HG02763 (cell line): ENCODE measurements at regions not wholly inside any gene's neighbourhood (a gene's known extent, or its start where the extent isn't known, plus 50 kb on each side); places are given as distances from the start of the nearest gene placed in this dataset.

ENCODE experiments used
- ATAC-seq: cut with Tn5 transposase; IDR thresholded peaks from one replicate; pipeline ENCODE4 v1.9.1; 2021; ENCODE audit warnings: mild to moderate bottlenecking, moderate library complexity; ENCODE audit not compliant: unreplicated experiment

DNA sequence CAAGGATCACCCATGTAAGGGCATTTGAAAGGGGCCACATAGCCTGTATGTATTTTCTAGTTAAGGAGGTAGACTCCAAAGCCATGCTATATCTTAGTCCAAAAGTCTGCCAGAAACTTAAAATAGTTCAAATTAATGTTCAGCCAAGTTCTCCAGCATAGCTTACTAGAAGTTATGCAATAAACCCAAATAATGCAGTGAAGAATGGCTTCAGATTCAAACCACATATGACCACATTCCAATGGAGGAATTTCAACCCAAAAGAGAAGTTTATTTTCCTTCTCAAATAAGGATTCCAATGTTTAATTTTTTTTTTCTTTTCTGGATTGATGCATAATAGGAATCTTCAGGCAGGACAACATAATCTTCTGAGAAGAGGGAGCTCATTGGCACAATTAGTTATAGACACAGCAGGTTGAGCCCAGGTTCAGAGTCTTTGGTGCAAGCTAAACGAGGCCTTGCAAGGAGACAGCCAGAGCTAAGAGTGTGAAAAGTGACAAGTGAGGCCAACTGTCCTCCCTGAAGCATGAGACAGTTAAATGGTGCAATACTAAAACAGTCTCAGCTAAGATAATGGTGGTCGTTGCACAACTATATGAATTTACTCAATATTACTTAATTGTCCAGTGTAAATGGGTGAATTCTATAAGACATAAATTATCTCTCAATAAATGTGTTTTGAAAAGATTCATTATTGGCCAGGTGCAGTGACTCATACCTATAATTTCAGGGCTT lies 598.8 kb upstream of the CDH4 start:
- no peak for ATAC-seq

DNA sequence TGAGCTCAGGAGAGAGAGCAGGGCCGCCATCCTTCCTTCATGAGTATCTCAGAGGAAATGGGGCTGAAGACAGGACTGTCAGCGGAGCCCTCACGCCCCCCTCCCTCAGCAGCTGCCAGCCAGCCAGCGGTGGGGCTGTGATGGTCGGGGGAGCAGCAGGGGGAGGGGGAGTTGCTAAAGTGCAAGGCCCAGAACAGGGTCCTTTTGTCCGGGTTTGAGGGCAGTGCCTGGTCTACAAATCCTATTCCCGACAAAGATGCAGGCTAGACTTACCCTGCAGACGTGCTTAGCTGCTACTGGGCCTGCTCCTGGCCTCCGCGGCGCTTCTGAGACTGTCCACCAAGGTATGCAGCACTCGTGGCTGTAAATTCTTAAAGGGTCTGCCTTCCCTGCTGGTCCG lies 593.4 kb upstream of the CDH4 start:
- ATAC-seq: no peak

DNA sequence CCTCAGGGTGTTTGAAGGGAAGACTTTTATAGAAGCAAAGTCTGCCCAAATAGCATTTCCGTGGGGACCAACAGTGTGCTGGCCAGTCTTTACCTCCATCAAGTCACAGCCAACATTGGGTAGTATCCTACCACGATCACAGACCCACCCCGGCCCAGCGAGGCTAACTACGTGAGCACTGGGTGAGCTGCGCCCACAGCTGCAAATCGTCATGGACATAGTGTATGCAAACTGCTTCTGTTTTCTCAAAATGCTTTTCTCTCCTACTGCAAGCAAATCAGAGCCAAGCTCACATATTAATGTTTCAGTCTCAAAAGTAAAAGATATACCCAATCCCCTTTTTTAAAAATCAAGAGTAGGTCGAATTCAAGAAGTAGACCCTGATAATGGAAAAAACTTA lies 592.8 kb upstream of the CDH4 start:
- no peak for ATAC-seq

DNA sequence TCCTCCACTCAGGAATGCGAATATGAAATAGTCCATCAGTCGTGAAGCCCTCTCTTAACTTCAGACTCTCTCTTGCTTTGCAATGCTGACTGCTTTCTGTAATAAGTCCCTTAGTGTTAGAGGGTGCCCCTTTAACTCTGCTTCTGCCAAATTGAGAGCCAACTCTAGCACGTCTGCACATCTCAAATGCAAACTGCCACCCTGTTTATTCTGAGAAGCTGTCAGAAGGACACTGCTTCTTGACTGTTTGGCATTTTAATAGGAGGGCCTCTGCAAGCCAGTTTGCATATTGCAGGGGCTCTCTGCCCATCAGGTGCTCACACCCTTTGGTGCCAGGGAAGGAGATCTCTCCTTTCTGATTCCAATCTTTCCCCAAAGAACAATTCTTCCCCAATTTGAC lies 589.8 kb upstream of the CDH4 start:
- ATAC-seq: no peak

DNA sequence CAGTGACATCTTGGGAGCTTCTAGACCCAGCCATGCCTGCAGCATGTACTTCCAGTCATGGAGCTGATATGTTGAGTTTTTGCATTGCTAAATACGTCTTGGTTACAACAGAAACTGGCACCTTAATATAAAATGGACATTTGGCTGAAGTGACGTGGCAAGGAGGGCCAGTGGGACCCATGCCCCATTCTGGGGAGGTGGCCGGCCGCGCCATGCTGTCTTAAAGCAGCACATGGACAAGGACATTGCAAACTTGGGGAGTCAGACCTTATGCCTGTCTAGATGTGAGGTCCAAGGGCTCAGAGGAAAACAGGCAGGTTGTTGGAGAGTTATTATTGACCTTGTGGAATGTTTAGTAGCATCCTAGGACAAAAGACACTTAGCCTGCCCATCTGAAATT lies 588.0 kb upstream of the CDH4 start:
- ATAC-seq: no peak

DNA sequence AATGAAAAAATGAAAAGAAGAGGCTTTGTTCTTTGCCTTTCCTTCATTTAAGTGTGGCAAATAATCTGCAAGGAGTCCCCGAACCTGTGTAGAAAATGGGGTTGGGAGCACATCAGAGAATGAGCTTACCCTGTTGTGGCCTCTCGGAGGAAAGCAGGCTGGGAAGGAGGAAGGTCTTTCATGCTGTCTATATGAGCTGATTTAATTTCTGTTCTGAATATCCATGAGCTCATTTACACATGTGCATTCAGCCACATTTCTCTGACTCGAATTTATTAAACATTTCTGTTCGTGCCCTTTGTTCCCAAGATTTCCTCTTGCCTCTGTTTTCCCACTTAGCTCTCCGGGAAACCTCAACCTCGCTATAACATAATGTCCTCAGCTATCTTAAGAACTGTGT lies 584.4 kb upstream of the CDH4 start:
- ATAC-seq: no peak

DNA sequence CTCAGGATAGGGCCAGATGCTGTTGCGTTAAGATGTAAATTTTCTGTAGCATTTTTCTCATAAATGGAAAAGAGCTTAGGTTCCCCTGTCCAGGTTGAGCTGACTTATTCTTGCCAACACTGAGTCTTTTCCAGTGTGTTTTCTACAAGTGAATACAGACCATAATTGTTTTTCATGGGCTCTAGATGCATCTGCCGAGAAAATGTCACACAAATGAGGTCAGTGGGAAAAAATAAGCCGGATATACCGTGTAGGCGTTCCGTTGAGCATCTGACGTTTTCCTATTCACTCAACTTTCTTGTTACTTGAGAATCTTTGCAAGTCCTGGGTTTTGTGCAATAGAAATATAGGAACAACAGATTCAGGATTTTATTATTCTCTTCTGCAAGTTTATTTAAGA lies 582.9 kb upstream of the CDH4 start:
- no peak for ATAC-seq

DNA sequence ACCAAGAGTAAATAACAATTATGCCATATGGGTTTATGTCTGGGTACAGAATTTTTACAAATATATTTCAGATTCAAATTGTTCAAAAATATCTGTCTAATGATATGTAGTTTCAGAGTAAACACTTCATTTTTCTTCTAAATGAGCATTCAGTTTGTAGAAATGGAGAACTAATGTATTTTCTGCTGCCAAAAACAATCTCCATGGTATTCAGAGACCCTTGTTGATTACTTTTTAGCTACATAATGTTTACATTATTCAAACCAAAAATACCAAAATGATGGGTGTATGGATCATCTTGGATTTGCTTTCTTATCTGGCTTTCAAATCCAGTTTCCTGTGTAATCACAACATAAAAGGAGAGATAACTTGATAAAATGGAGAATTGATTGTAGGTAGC lies 576.0 kb upstream of the CDH4 start:
- ATAC-seq: no peak

DNA sequence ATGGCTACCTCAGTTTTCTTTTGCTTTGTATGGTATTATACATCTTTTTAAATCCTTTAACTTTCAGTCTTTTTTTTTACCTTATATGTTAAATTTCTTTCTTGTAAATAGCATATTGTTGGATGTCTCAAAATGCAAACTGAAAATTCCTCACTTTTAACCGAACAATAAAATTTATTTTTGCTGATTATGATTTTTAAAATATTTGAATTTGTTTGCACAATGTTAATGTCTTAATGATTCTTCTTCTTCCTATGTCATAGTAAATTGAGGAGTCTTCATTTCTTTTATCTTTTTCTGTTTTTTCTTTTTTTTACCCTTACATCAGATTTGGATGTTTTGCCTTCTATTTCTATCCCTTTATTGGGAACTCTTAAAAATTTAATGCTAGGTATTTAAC lies 574.2 kb upstream of the CDH4 start:
- no peak for ATAC-seq

DNA sequence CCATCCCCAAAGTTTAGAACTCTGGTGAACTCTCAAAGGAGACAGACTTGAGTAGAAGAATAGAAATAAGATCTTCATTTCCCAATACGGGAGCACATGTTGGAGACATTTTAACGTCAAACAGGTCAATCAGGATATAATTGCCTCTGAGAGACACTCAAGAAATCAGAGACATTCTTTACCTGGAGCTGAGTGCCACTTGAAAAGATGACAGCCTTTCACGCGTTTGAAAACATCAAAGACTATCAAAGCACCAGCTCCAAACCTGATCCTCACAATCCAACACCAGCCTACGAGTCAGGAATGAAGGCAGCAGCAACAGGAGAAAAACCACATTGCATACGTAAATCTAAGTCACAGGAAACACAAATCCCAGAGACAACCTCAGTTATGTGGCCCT lies 571.5 kb upstream of the CDH4 start:
- no peak for ATAC-seq

DNA sequence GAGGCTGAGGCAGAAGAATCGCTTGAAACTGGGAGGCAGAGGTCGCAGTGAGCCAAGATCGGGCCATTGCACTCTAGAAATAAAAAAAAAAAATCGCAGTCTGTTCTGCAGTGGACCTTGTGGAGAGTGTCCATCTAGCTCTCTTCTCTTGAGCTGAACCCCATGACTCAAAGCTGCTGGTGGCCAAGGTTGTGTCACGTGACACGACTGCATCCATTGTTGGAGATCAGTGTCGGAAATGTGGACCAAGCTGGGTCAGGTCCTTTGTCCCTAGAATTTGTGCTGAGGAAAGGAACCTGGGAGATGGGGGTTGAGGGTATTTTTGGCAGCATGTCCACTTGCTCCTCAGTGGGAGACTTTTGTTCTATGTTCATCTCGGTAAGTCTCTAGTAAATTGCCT lies 564.8 kb upstream of the CDH4 start:
- no peak for ATAC-seq

DNA sequence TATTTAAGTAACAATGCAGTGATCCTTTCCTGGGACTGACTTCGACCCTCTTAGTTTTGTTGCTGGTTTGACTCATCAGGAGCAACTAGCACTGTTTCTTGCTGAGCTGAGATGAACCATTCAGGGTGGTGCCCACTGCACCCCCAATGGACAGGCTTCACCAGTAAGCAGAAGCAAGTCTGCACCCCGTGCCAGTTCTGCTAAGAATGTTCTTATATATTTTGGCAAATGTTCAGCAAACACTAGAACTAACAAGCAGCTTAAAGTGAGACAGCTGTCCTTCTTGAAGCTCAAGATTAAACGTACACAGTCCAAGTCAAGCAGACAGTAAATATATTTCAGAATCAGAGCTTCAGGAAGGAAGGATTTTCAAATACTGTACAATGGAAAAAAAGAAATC lies 561.3 kb upstream of the CDH4 start:
- no peak for ATAC-seq

DNA sequence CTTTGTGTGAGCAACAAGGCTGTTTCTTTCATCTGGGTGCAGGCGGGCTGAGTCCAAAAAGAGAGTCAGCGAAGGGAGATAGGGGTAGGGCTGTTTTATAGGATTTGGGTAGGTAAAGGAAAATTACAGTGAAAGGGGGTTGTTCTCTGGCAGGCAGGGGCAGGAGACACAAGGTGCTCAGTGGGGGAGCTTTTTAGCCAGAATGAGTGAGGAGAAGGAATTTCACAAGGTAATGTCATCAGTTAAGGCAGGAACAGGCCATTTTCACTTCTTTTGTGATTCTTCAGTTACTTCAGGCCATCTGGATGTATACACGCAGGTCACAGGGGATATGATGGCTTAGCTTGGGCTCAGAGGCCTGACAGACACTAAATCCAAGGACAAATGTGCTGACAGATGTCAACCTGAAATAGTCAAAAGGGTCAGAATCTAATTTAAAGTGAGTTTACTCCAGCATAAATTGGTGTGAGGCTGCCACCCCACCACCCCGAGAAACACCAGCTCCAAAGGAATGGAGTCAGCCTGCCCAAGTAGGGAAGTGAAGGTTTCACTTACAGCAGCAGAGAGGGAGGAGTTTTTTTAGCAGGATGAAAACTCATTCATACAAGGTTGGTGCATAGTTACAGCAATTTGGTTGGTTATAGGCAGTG lies 560.0 kb upstream of the CDH4 start:
- no peak for ATAC-seq

DNA sequence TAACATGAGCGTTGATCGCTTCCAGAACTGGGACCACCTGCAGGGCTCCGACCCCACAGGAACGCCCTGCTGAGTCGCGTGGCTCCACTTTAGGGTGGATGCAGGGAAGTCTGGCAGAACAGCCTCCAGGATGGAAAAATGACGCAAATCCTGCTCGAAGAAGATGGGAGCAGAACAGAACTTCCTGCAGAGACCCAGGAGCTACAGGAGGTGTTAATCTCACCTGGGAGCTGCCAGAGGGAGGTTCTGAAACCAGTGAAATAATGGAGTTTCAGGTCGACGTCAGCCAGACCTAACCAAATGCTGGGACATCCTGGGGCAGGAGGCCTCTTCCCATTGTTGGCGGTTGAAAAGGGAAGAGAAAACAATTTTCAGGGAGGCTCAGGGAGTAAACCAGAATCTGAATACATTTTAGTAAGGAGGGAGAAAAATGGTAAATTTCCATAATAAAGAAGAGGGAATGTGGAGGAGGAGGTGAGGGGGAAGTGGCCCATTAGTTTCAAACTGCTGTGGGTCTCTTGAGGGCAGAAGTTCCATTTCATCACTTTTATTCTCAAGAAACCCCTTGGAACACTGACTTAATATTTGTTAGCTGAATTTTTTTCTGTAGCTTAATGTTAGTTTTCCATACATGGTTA lies 558.4 kb upstream of the CDH4 start:
- ATAC-seq: no peak

DNA sequence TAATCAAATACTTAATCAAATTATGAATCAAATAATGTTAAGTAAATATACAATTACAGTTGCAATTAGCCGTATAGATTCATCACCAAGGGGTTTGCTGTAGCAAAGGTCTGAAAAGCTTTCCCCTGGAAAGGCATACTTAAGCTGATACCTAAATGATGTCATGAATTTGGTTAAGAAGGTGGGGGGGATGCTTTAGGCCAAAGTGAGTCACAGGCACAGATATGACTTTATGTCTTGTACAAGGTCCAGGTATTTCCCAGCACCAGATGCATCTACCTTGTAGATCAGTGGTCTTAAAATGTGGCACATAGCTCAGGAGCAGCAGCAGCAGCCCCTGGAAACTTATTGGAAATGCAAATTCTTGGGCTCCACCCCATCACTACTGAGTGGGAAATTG lies 557.3 kb upstream of the CDH4 start:
- no peak for ATAC-seq

DNA sequence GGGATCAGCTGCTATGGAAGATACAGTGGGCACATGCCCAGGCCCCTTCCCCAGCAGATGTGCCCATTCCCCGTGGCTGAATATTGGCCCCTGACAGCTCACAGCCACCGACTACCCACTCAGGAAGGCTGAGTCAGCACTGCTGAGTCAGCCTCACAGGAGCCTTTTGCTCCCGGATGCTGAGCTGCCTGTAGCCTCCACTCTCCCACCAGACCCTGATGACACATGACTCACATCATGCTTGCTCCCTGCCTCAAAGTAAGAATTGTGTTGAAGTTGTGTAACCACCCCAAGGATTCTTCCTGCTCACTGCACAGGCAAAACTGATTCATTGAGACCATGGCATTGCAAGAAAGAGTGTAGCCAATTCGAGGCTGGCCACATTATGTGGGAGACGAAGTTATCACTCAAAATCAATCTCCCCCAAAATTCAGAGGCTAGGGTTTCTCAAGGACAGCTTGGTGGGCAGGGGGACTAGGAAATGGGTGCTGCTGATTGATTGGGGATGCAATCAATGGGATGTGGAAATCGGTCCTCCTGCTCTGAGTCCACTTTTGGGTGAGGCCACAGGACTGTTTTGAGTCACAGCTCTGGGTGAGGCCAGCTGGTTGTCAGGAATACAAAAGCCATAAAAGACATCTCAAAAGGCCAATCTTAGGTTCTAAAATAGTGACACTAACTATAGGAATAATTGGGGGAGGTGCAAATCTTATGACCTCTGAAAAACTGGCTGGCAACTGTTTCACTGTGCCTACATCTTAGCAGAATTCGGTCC lies 556.6 kb upstream of the CDH4 start:
- no peak for ATAC-seq

DNA sequence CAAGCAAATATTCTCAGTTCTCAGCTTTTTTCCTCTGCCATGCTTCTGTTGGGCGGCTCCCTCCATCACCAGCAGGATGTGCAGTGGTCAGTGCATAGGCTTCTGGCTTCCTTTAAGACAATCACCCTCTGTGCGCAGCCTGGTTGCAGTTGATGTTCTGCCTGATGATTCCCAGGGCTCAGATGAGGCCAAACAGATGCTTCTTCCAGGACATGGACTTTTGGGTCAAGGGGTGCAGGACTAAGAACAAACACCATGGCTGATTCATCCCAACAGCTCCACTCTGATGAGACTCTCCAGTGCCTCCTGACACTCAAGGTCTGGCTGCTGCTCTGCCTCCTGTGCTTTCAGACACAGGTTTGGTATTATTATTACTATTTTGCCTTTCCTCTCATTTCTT lies 554.8 kb upstream of the CDH4 start:
- ATAC-seq: no peak

DNA sequence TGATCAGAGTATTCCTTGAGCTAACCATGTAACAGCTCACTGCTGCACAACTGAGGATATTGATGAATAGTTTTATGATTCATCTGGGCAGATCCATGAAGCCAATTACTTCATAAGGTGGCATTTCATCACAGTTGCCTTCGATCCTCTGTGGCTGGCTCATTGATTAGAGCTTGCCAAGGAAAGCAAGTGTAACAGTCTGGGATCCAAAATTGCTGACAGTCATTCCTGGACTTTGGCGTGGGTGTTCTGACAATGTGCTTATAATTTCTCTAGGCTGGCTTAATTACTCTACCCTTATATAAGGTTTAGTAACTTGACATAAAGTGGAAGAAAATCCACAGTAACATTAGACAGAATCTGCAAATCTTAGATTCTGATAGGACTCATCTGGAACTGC lies 551.3 kb upstream of the CDH4 start:
- ATAC-seq: no peak

DNA sequence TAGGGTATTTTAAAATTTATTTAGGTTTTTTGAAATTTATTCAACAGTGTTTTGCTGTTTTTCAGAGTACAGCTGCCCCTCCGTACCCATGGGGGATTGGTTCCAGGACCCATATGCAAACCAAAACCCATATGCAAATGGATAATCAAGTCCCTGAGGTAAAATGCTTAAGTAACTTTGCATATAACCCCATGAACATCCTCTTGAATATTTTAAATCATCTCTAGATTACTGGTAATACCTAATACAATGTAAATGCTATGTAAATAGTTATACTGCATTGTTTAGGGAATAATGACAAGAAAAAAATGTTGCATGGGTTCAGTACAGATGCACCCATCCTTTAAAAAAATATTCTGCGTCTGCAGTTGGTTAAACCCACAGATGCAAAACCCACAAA lies 547.9 kb upstream of the CDH4 start:
- no peak for ATAC-seq

DNA sequence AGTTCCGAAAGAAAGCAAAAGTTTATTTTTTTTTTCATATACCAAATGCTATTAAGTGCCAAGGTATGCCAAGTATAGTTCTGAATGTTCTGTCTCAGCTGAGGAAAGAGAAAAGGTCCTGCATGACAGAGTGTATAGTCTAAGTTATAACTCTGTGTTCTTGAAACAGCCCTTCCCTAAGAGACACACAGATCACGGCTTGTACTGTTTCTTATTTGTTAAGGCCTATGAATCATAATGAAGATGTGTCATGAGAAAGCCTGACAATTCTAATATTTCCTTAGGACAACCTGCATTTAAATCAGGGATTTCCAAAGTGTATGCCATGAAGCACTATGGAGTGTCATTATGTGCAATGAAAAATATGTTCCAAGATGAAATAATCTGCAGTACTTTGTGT lies 538.7 kb upstream of the CDH4 start:
- no peak for ATAC-seq

DNA sequence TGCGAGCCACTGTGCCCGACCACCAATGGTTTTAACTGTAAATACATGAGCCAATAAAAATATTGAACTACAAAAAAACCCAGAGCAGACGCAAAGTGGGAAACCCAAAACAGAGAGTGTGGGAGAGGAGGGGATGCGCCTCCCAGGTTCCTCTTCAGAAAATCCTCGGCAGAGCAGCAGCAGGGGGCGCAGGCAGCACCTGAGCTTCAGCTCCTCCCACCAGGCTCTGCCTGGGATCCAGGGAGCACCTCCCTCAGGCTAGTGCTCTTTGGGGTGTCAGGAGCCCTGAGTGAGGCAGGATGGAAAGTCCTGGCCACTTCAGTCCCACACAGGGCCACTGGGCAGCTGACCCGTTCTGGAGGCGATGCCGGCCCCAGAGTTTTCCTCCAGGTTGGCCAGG lies 536.9 kb upstream of the CDH4 start:
- no peak for ATAC-seq
